Stimulated activated naive B cell treated with anti-CD40 and anti-IgM and Interleukin-4, amounts not matched to agents 10 μg/mL and 1 μg/mL and 100 μg/mL, for 72 hours (primary cell): ENCODE measurements at regions not wholly inside any gene's neighbourhood (a gene's known extent, or its start where the extent isn't known, plus 50 kb on each side); places are given as distances from the start of the nearest gene placed in this dataset.

Source experiments
- ATAC-seq, 2 donors: fragments of 150-1000 bp; cut with Tn5 transposase; replicated peaks; 2 replicates each; pipeline ENCODE4 v1.10.0; 2021; ENCODE audit warnings: moderate library complexity in 1 of 2
- DNase-seq: peaks from one replicate; pipeline ENCODE4 v3.0.0; 2021
- H3K27ac Mint-ChIP-seq: one replicate; pipeline ENCODE4 v1.8.0; 2022; ENCODE audit warnings: mild to moderate bottlenecking, mixed read lengths
- H3K27me3 Mint-ChIP-seq, 2 donors: one replicate each; pipeline ENCODE4 v1.8.0; 2022; ENCODE audit warnings: mixed read lengths in 2 of 2
- H3K36me3 Mint-ChIP-seq, 2 donors: one replicate each; pipeline ENCODE4 v1.8.0; 2022; ENCODE audit warnings: mixed read lengths in 2 of 2, mild to moderate bottlenecking in 1 of 2
- H3K4me1 Mint-ChIP-seq, 2 donors: one replicate each; pipeline ENCODE4 v1.8.0; 2022; ENCODE audit warnings: mixed read lengths in 2 of 2, mild to moderate bottlenecking in 1 of 2
- H3K4me3 Mint-ChIP-seq, 2 donors: one replicate each; pipeline ENCODE4 v1.8.0; 2022; ENCODE audit warnings: mild to moderate bottlenecking in 2 of 2, mixed read lengths in 2 of 2, moderate library complexity in 1 of 2
- H3K9me3 Mint-ChIP-seq, 2 donors: one replicate each; pipeline ENCODE4 v1.8.0; 2022; ENCODE audit warnings: mixed read lengths in 2 of 2, mild to moderate bottlenecking in 1 of 2

GRCh38 chr3:194828116-194828515 lies 142.4 kb downstream of the FAM43A start:
- peaks cover 0 to 2% of the 10 kb centered on the region in 2 donors for H3K36me3 Mint-ChIP-seq
- peaks cover 0 to 2% of the 10 kb centered on the region in 2 donors for H3K4me1 Mint-ChIP-seq
- H3K4me3 Mint-ChIP-seq, result no peak overlapping the region
- ATAC-seq (no peak), DNase-seq (no peak)
- H3K27ac Mint-ChIP-seq, result no peak overlapping the region
- peaks cover 0 to 5% of the 10 kb centered on the region in 2 donors for H3K27me3 Mint-ChIP-seq
- no peaks in the 10 kb centered on the region for H3K9me3 Mint-ChIP-seq

- DNase-seq, result no peak
- Mint-ChIP-seq H3K27me3 (peaks cover 0 to 5% of the 10 kb centered on the region in 2 donors), H3K36me3 (no peaks in the 10 kb centered on the region), H3K27ac (no peak overlapping the region), H3K4me3 (no peak overlapping the region), H3K4me1 (peaks cover 0 to under 1% of the 10 kb centered on the region in 2 donors), H3K9me3 (no peaks in the 10 kb centered on the region)
- no peak for ATAC-seq
These were observed 143.2 kb downstream of the FAM43A start for GRCh38 chr3:194828926-194829325.

- no peak for ATAC-seq
- no peaks in the 10 kb centered on the region for H3K9me3 Mint-ChIP-seq
- H3K27me3 Mint-ChIP-seq, result peaks cover 0 to 5% of the 10 kb centered on the region in 2 donors
- no peak for DNase-seq
- H3K27ac Mint-ChIP-seq, result no peak overlapping the region
- no peak overlapping the region for H3K4me3 Mint-ChIP-seq
- no peaks in the 10 kb centered on the region for H3K4me1 Mint-ChIP-seq
- no peaks in the 10 kb centered on the region for H3K36me3 Mint-ChIP-seq
These were observed 144.7 kb downstream of the FAM43A start for GRCh38 chr3:194830401-194830800.

- H3K27me3 Mint-ChIP-seq, result peaks cover 0 to 5% of the 10 kb centered on the region in 2 donors
- DNase-seq, result no peak
- no peaks in the 10 kb centered on the region for H3K4me1 Mint-ChIP-seq
- peak overlapping the region; percentile 47 for H3K27ac Mint-ChIP-seq
- H3K4me3 Mint-ChIP-seq, result no peak overlapping the region
- H3K36me3 Mint-ChIP-seq, result no peaks in the 10 kb centered on the region
- no peaks in the 10 kb centered on the region for H3K9me3 Mint-ChIP-seq
- no peak for ATAC-seq
These were observed 145.3 kb downstream of the FAM43A start for GRCh38 chr3:194830978-194831377.

GRCh38 chr3:194832346-194833104 lies 146.8 kb downstream of the FAM43A start:
- H3K36me3 Mint-ChIP-seq, result no peaks in the 10 kb centered on the region
- ATAC-seq (no peak), DNase-seq (no peak)
- no peaks in the 10 kb centered on the region for H3K9me3 Mint-ChIP-seq
- peaks cover 0 to 5% of the 10 kb centered on the region in 2 donors for H3K27me3 Mint-ChIP-seq
- H3K4me1 Mint-ChIP-seq, result no peaks in the 10 kb centered on the region
- no peak overlapping the region for H3K4me3 Mint-ChIP-seq
- H3K27ac Mint-ChIP-seq, result no peak overlapping the region

GRCh38 chr3:194833114-194833910 lies 147.6 kb downstream of the FAM43A start:
- no peak for ATAC-seq
- H3K9me3 Mint-ChIP-seq, result no peaks in the 10 kb centered on the region
- DNase-seq, result no peak
- H3K4me3 Mint-ChIP-seq, result no peak overlapping the region
- H3K27me3 Mint-ChIP-seq, result peaks cover 0 to 5% of the 10 kb centered on the region in 2 donors
- no peak overlapping the region for H3K27ac Mint-ChIP-seq
- no peaks in the 10 kb centered on the region for H3K4me1 Mint-ChIP-seq
- H3K36me3 Mint-ChIP-seq, result no peaks in the 10 kb centered on the region

GRCh38 chr3:194836661-194837060 lies 151.0 kb downstream of the FAM43A start:
- Mint-ChIP-seq H3K36me3 (no peaks in the 10 kb centered on the region), H3K4me3 (no peak overlapping the region), H3K4me1 (no peaks in the 10 kb centered on the region), H3K27ac (no peak overlapping the region), H3K27me3 (no peaks in the 10 kb centered on the region), H3K9me3 (no peaks in the 10 kb centered on the region)
- DNase-seq (no peak), ATAC-seq (no peak)

GRCh38 chr3:194837457-194838127 lies 151.9 kb downstream of the FAM43A start:
- no peaks in the 10 kb centered on the region for H3K9me3 Mint-ChIP-seq
- no peaks in the 10 kb centered on the region for H3K27me3 Mint-ChIP-seq
- ATAC-seq (no peak), DNase-seq (no peak)
- no peaks in the 10 kb centered on the region for H3K36me3 Mint-ChIP-seq
- H3K4me3 Mint-ChIP-seq, result no peak overlapping the region
- H3K27ac Mint-ChIP-seq, result no peak overlapping the region
- no peaks in the 10 kb centered on the region for H3K4me1 Mint-ChIP-seq

GRCh38 chr3:194838236-194838635 lies 152.6 kb downstream of the FAM43A start:
- H3K27me3 Mint-ChIP-seq, result peaks cover 0 to 3% of the 10 kb centered on the region in 2 donors
- no peak overlapping the region for H3K27ac Mint-ChIP-seq
- no peak overlapping the region for H3K4me3 Mint-ChIP-seq
- no peak for ATAC-seq
- no peaks in the 10 kb centered on the region for H3K4me1 Mint-ChIP-seq
- no peaks in the 10 kb centered on the region for H3K9me3 Mint-ChIP-seq
- H3K36me3 Mint-ChIP-seq, result no peaks in the 10 kb centered on the region
- DNase-seq, result no peak

- DNase-seq (no peak), ATAC-seq (no peak)
- Mint-ChIP-seq H3K27ac (no peak overlapping the region), H3K4me3 (no peak overlapping the region), H3K27me3 (peaks cover 0 to 6% of the 10 kb centered on the region in 2 donors), H3K9me3 (no peaks in the 10 kb centered on the region), H3K4me1 (no peaks in the 10 kb centered on the region), H3K36me3 (no peaks in the 10 kb centered on the region)
These were observed 155.2 kb downstream of the FAM43A start for GRCh38 chr3:194840661-194841514.

- Mint-ChIP-seq H3K4me1 (no peaks in the 10 kb centered on the region), H3K9me3 (no peaks in the 10 kb centered on the region), H3K27me3 (peaks cover 0 to 6% of the 10 kb centered on the region in 2 donors), H3K36me3 (no peaks in the 10 kb centered on the region), H3K4me3 (no peak overlapping the region), H3K27ac (no peak overlapping the region)
- no peak for DNase-seq
- ATAC-seq, result no peak
These were observed 155.8 kb downstream of the FAM43A start for GRCh38 chr3:194841515-194841841.

- Mint-ChIP-seq H3K36me3 (no peaks in the 10 kb centered on the region), H3K9me3 (no peaks in the 10 kb centered on the region), H3K27ac (no peak overlapping the region), H3K4me3 (no peak overlapping the region), H3K27me3 (peaks cover 0 to 6% of the 10 kb centered on the region in 2 donors), H3K4me1 (no peaks in the 10 kb centered on the region)
- no peak for ATAC-seq
- DNase-seq, result no peak
These were observed 157.9 kb downstream of the FAM43A start for GRCh38 chr3:194843556-194843955.

- no peak for DNase-seq
- no peaks in the 10 kb centered on the region for H3K4me1 Mint-ChIP-seq
- H3K27me3 Mint-ChIP-seq, result peaks cover 0 to 6% of the 10 kb centered on the region in 2 donors
- no peaks in the 10 kb centered on the region for H3K36me3 Mint-ChIP-seq
- H3K4me3 Mint-ChIP-seq, result no peak overlapping the region
- H3K9me3 Mint-ChIP-seq, result no peaks in the 10 kb centered on the region
- ATAC-seq, result no peak
- H3K27ac Mint-ChIP-seq, result no peak overlapping the region
These were observed 158.4 kb downstream of the FAM43A start for GRCh38 chr3:194844046-194844445.
